ENCODE measurements at regions not wholly inside any gene's neighbourhood (a gene's known extent, or its start where the extent isn't known, plus 50 kb on each side); places are given as distances from the start of the nearest gene placed in this dataset.

- intact Hi-C loops (cut with micrococcal nuclease; ENCODE audit: unreplicated experiment) = no loop called here
- Histone ChIP-seq H3K27me3 (ENCODE audit: control insufficient read depth, insufficient read depth, low read length) (no peaks in the 10 kb centered on the region), H3K36me3 (ENCODE audit: control insufficient read depth, insufficient read depth, low read length) (no peaks in the 10 kb centered on the region), H3K4me1 (ENCODE audit: control insufficient read depth, insufficient read depth, low read length) (no peaks in the 10 kb centered on the region), H3K4me3 (ENCODE audit: low read depth in 2 of 2, low read length in 2 of 2) (no peak overlapping the region), H3K9me3 (ENCODE audit: control insufficient read depth, insufficient read depth, low read depth, low read length) (no peaks in the 10 kb centered on the region), H3K27ac (ENCODE audit: low read length) (no peak overlapping the region)
- CTCF ChIA-PET = no interaction called here
- POLR2A ChIA-PET = no interaction called here
- DNase-seq (ENCODE audit: low read depth, low spot score) = no peak
- BruUV-seq (replicated peaks) = no TSS peak
- TF ChIP-seq SIN3A (IDR thresholded peaks at IDR 0.05; ENCODE audit: borderline replicate concordance, insufficient read depth, low read depth, low read length) (no peak), POLR2AphosphoS5 (IDR thresholded peaks at IDR 0.05; ENCODE audit: low read depth, low read length) (no peak), REST (IDR thresholded peaks at IDR 0.05; ENCODE audit: insufficient read depth in 1 of 2, low read depth in 2 of 2, low read length in 1 of 2) (no peak), CTCF (IDR thresholded peaks at IDR 0.05) (no peak), TCF7L2 (IDR thresholded peaks at IDR 0.05; ENCODE audit: low read depth, low read length) (no peak)
- no peak for ATAC-seq
- in situ Hi-C loops (cut with HindIII; ENCODE audit: low pct_unique_long_range_greater_than_20kb, low sequenced_read_pairs) = no loop called here
Observed at GRCh38 chr11:114970927-114971645, 292.8 kb downstream of the NXPE2 start.

- no TSS peak for BruUV-seq (replicated peaks)
- in situ Hi-C loops (cut with HindIII; ENCODE audit: low pct_unique_long_range_greater_than_20kb, low sequenced_read_pairs) = no loop called here
- intact Hi-C loops (cut with micrococcal nuclease; ENCODE audit: unreplicated experiment) = no loop called here
Observed at GRCh38 chr11:114972105-114972504, 293.8 kb downstream of the NXPE2 start.

More at GRCh38 chr11:114972105-114972504, 293.8 kb downstream of the NXPE2 start:
- no peaks in the 10 kb centered on the region for H3K36me3 ChIP-seq (ENCODE audit: control insufficient read depth, insufficient read depth, low read length)
- CTCF ChIA-PET = no interaction called here
- H3K27me3 ChIP-seq (ENCODE audit: control insufficient read depth, insufficient read depth, low read length) = no peaks in the 10 kb centered on the region
- H3K27ac ChIP-seq (ENCODE audit: low read length) = no peak overlapping the region
- DNase-seq (ENCODE audit: low read depth, low spot score) (no peak), ATAC-seq (no peak)
- POLR2A ChIA-PET = no interaction called here
- no peak for TF ChIP-seq REST (IDR thresholded peaks at IDR 0.05; ENCODE audit: insufficient read depth in 1 of 2, low read depth in 2 of 2, low read length in 1 of 2)
- no peak overlapping the region for H3K4me3 ChIP-seq (ENCODE audit: low read depth in 2 of 2, low read length in 2 of 2)
- H3K4me1 ChIP-seq (ENCODE audit: control insufficient read depth, insufficient read depth, low read length) = no peaks in the 10 kb centered on the region
- no peaks in the 10 kb centered on the region for H3K9me3 ChIP-seq (ENCODE audit: control insufficient read depth, insufficient read depth, low read depth, low read length)

Measured in Panc1 (cell line).